Ishikawa (cell line): ENCODE measurements at regions not wholly inside any gene's neighbourhood (a gene's known extent, or its start where the extent isn't known, plus 50 kb on each side); places are given as distances from the start of the nearest gene placed in this dataset.

ENCODE experiments used
- CEBPB ChIP-seq: IDR thresholded peaks from 2 replicates; pipeline ENCODE4 v1.6.1; 2012
- CREB1 ChIP-seq: IDR thresholded peaks from 2 replicates; pipeline ENCODE4 v1.6.1; 2012; ENCODE audit warnings: low read depth
- EGR1 ChIP-seq: IDR thresholded peaks from 2 replicates; pipeline ENCODE4 v1.6.1; 2012
- EP300 ChIP-seq: IDR thresholded peaks from 2 replicates; pipeline ENCODE4 v1.6.1; 2012; ENCODE audit warnings: borderline replicate concordance
- FOXM1 ChIP-seq: IDR thresholded peaks from 2 replicates; pipeline ENCODE4 v1.6.1; 2012; ENCODE audit warnings: low read depth, borderline replicate concordance
- MAX ChIP-seq: IDR thresholded peaks from 2 replicates; pipeline ENCODE4 v1.6.1; 2012
- NFIC ChIP-seq: IDR thresholded peaks from 2 replicates; pipeline ENCODE4 v1.6.1; 2012
- RAD21 ChIP-seq: IDR thresholded peaks from 2 replicates; pipeline ENCODE4 v1.6.1; 2012; ENCODE audit warnings: low read depth
- REST ChIP-seq: IDR thresholded peaks from 2 replicates; pipeline ENCODE4 v1.6.1; 2012; ENCODE audit warnings: low read depth, mild to moderate bottlenecking
- TAF1 ChIP-seq: IDR thresholded peaks from 2 replicates; pipeline ENCODE4 v1.6.1; 2012; ENCODE audit warnings: low read depth, mild to moderate bottlenecking
- TCF12 ChIP-seq: IDR thresholded peaks from 2 replicates; pipeline ENCODE4 v1.6.1; 2012; ENCODE audit warnings: low read depth
- TEAD4 ChIP-seq: IDR thresholded peaks from 2 replicates; pipeline ENCODE4 v1.6.1; 2012
- USF1 ChIP-seq: IDR thresholded peaks from 2 replicates; pipeline ENCODE4 v1.6.1; 2012
- YY1 ChIP-seq: IDR thresholded peaks from 2 replicates; pipeline ENCODE4 v1.6.1; 2012; ENCODE audit warnings: low read depth
- ZBTB7A ChIP-seq: IDR thresholded peaks from 2 replicates; pipeline ENCODE4 v1.6.1; 2012; ENCODE audit warnings: low read depth

- no peak for TF ChIP-seq USF1
- no peak for TF ChIP-seq YY1
- no peak for TF ChIP-seq RAD21
- no peak for TF ChIP-seq CREB1
- TF ChIP-seq NFIC = no peak
- no peak for TF ChIP-seq MAX
- no peak for TF ChIP-seq REST
- no peak for TF ChIP-seq TCF12
- no peak for TF ChIP-seq TAF1
- TF ChIP-seq EGR1 = no peak
- no peak for TF ChIP-seq TEAD4
- no peak for TF ChIP-seq ZBTB7A
- TF ChIP-seq CEBPB = no peak
Observed at GRCh38 chr1:29833581-29833980, 597.3 kb downstream of the PTPRU start.

GRCh38 chr1:29832936-29833335 lies 596.6 kb downstream of the PTPRU start:
- TF ChIP-seq CEBPB (no peak), EGR1 (no peak), RAD21 (no peak), TCF12 (no peak), USF1 (no peak), REST (no peak), FOXM1 (no peak), EP300 (no peak), TEAD4 (no peak), TAF1 (no peak), NFIC (no peak), ZBTB7A (no peak), MAX (no peak), YY1 (no peak), CREB1 (no peak)

- TF ChIP-seq USF1 (no peak), EP300 (no peak), RAD21 (no peak), ZBTB7A (no peak), REST (no peak), CEBPB (no peak), TEAD4 (no peak), FOXM1 (no peak)
Observed at GRCh38 chr1:29832471-29832870, 596.1 kb downstream of the PTPRU start.

- TF ChIP-seq REST (no peak), TAF1 (no peak), USF1 (no peak), YY1 (no peak), ZBTB7A (no peak), FOXM1 (no peak), CREB1 (no peak), TEAD4 (no peak), RAD21 (no peak), CEBPB (no peak), MAX (no peak), TCF12 (no peak), EGR1 (no peak), EP300 (no peak), NFIC (no peak)
Observed at GRCh38 chr1:29831500-29832117, 595.3 kb downstream of the PTPRU start.
